GM23338 (cell line): ENCODE measurements at regions not wholly inside any gene's neighbourhood (a gene's known extent, or its start where the extent isn't known, plus 50 kb on each side); places are given as distances from the start of the nearest gene placed in this dataset.

Experiments
- ATAC-seq: fragments of 200-7000 bp; cut with Tn5 transposase; 3 replicates; pipeline ENCODE4 v1.9.1; 2020
- DNase-seq: peaks from one replicate; pipeline ENCODE4 v3.0.0-alpha.2; 2015; ENCODE audit warnings: low spot score
- H2AFZ ChIP-seq: fragments of 200-600 bp; sonication (generic); 2 replicates; pipeline ENCODE4 v1.8.0; 2016; ENCODE audit warnings: antibody characterized with exemption, mild to moderate bottlenecking, moderate library complexity
- H3F3A ChIP-seq: fragments of 200-600 bp; sonication (generic); replicated peaks from 2 replicates; pipeline ENCODE4 v1.8.0; 2017; ENCODE audit warnings: antibody characterized with exemption, mixed run types, low read depth
- H3K27ac ChIP-seq: fragments of 200-600 bp; sonication (generic); 2 replicates; pipeline ENCODE4 v1.6.1; 2016; ENCODE audit warnings: low read depth
- H3K27me3 ChIP-seq: fragments of 200-600 bp; sonication (generic); 2 replicates; pipeline ENCODE4 v1.8.0; 2016; ENCODE audit warnings: mild to moderate bottlenecking, mixed run types, moderate library complexity; ENCODE audit not compliant: insufficient read depth
- H3K36me3 ChIP-seq: fragments of 200-600 bp; sonication (generic); 2 replicates; pipeline ENCODE4 v1.8.0; 2016; ENCODE audit warnings: mild to moderate bottlenecking; ENCODE audit not compliant: insufficient read depth
- H3K4me1 ChIP-seq: fragments of 200-600 bp; sonication (generic); 2 replicates; pipeline ENCODE4 v1.8.0; 2016; ENCODE audit warnings: mild to moderate bottlenecking, moderate library complexity; ENCODE audit not compliant: insufficient read depth
- H3K4me2 ChIP-seq: fragments of 200-600 bp; sonication (generic); 2 replicates; pipeline ENCODE4 v1.7.1; 2017; ENCODE audit warnings: mixed run types
- H3K4me3 ChIP-seq: fragments of 200-600 bp; sonication (generic); 2 replicates; pipeline ENCODE4 v1.6.1; 2016; ENCODE audit warnings: mixed run types
- H3K79me2 ChIP-seq: fragments of 200-600 bp; sonication (generic); replicated peaks from 2 replicates; pipeline ENCODE4 v1.8.0; 2017; ENCODE audit warnings: mild to moderate bottlenecking; ENCODE audit not compliant: insufficient read depth
- H3K9me2 ChIP-seq: fragments of 200-600 bp; sonication (generic); 2 replicates; pipeline ENCODE4 v1.8.0; 2017; ENCODE audit not compliant: insufficient read depth
- H4K20me1 ChIP-seq: fragments of 200-600 bp; sonication (generic); replicated peaks from 2 replicates; pipeline ENCODE4 v1.8.0; 2017; ENCODE audit warnings: mild to moderate bottlenecking; ENCODE audit not compliant: insufficient read depth
- H3K27ac Mint-ChIP-seq: 2 replicates; pipeline ENCODE4 v1.8.0; 2020; ENCODE audit warnings: inconsistent platforms, mild to moderate bottlenecking, moderate library complexity, mixed read lengths
- H3K27me3 Mint-ChIP-seq: 3 replicates; pipeline ENCODE4 v1.8.0; 2022; ENCODE audit warnings: low read depth, mild to moderate bottlenecking, moderate library complexity, mixed read lengths, inconsistent platforms; ENCODE audit not compliant: insufficient read depth, poor library complexity
- H3K36me3 Mint-ChIP-seq: 3 replicates; pipeline ENCODE4 v1.8.0; 2021; ENCODE audit warnings: low read depth, mild to moderate bottlenecking, inconsistent platforms, moderate library complexity, mixed read lengths
- H3K4me1 Mint-ChIP-seq: 3 replicates; pipeline ENCODE4 v1.8.0; 2020; ENCODE audit warnings: mild to moderate bottlenecking, inconsistent platforms, mixed read lengths
- H3K4me3 Mint-ChIP-seq: 3 replicates; pipeline ENCODE4 v1.8.0; 2021; ENCODE audit warnings: moderate library complexity, mild to moderate bottlenecking, inconsistent platforms, mixed read lengths
- H3K9me3 Mint-ChIP-seq: 3 replicates; pipeline ENCODE4 v1.8.0; 2020; ENCODE audit warnings: moderate library complexity, mild to moderate bottlenecking, inconsistent platforms, mixed read lengths
- CREB1 ChIP-seq: fragments of 250-450 bp; sonication (Bioruptor Pico); IDR thresholded peaks from 2 replicates; pipeline ENCODE4 v1.5.0; 2020; ENCODE audit warnings: low read depth, mild to moderate bottlenecking, moderate library complexity
- CTCF ChIP-seq, 2 experiments: fragments of 200-600 bp in 1 of 2; sonication (generic) in 1 of 2; conservative IDR thresholded peaks; 2 replicates each; pipeline versions ENCODE4 v1.5.1 to v1.6.1; 2016 to 2017; ENCODE audit warnings: antibody characterized with exemption in 2 of 2, low read depth in 2 of 2, mild to moderate bottlenecking in 2 of 2, moderate library complexity in 1 of 2
- EZH2 ChIP-seq: fragments of 200-600 bp; sonication (generic); IDR thresholded peaks from one replicate; pipeline ENCODE4 v1.8.0; 2017; ENCODE audit warnings: antibody characterized with exemption, mild to moderate bottlenecking, low read depth; ENCODE audit not compliant: unreplicated experiment
- POLR2AphosphoS5 ChIP-seq: IDR thresholded peaks from 2 replicates; pipeline ENCODE4 v1.6.1; 2016; ENCODE audit warnings: antibody characterized with exemption, low read depth
- REST ChIP-seq: IDR thresholded peaks from one replicate; pipeline ENCODE4 v1.6.1; 2018; ENCODE audit warnings: antibody characterized with exemption; ENCODE audit not compliant: unreplicated experiment
- STAT1 ChIP-seq: IDR thresholded peaks from one replicate; pipeline ENCODE4 v1.6.1; 2016; ENCODE audit warnings: antibody characterized with exemption; ENCODE audit not compliant: unreplicated experiment
- ZNF114 ChIP-seq: fragments of 250-450 bp; sonication (Bioruptor Pico); IDR thresholded peaks from 2 replicates; pipeline ENCODE4 v1.5.0; 2020; ENCODE audit warnings: mild to moderate bottlenecking, moderate library complexity
- ZNF331 ChIP-seq: fragments of 250-450 bp; sonication (Bioruptor Pico); IDR thresholded peaks from 2 replicates; pipeline ENCODE4 v1.5.0; 2020; ENCODE audit warnings: low read depth, mild to moderate bottlenecking, moderate library complexity
- ZNF462 ChIP-seq: fragments of 250-450 bp; sonication (Bioruptor Pico); IDR thresholded peaks from 2 replicates; pipeline ENCODE4 v1.5.0; 2020; ENCODE audit warnings: mild to moderate bottlenecking, moderate library complexity

- no peak for TF ChIP-seq EZH2
- TF ChIP-seq CREB1: no peak
Observed at GRCh38 chr18:59059140-59059539, 80.5 kb upstream of the SEC11C start (continued).

- H3K27ac ChIP-seq: no peak overlapping the region
- H3K4me2 ChIP-seq: no peak overlapping the region
- no peaks in the 10 kb centered on the region for H3K27me3 ChIP-seq
- no peaks in the 10 kb centered on the region for H4K20me1 ChIP-seq
- H3K4me3 ChIP-seq: no peak overlapping the region
- Mint-ChIP-seq H3K4me1 (peaks cover 9% of the 10 kb centered on the region; the same call in 2 of the 3 replicates), H3K36me3 (no peaks in the 10 kb centered on the region), H3K27me3 (peaks cover 4% of the 10 kb centered on the region), H3K9me3 (no peaks in the 10 kb centered on the region), H3K27ac (no peak overlapping the region), H3K4me3 (no peak overlapping the region)
- no peaks in the 10 kb centered on the region for H3K9me2 ChIP-seq
- no peaks in the 10 kb centered on the region for H3F3A ChIP-seq
- H3K36me3 ChIP-seq: no peaks in the 10 kb centered on the region
- DNase-seq: no peak
- 0 out of 2 replicates have a peak, but pooled peaks cover 7% of the 10 kb centered on the region for H3K4me1 ChIP-seq
- TF ChIP-seq ZNF462 (CRISPR knock-in tag) (no peak), POLR2AphosphoS5 (no peak), ZNF331 (CRISPR knock-in tag) (no peak), EZH2 (no peak), STAT1 (no peak), REST (no peak), CTCF (conservative IDR thresholded peaks at IDR 0.05; ENCODE audit: low read depth in 2 of 2) (no peak), ZNF114 (no peak)
- ATAC-seq: no peak
- no peaks in the 10 kb centered on the region for H3K79me2 ChIP-seq
- H2AFZ ChIP-seq: no peak overlapping the region
Observed at GRCh38 chr18:59060551-59060950, 79.1 kb upstream of the SEC11C start.
